Mammary epithelial cell (primary cell): ENCODE measurements at regions not wholly inside any gene's neighbourhood (a gene's known extent, or its start where the extent isn't known, plus 50 kb on each side); places are given as distances from the start of the nearest gene placed in this dataset.

ENCODE experiments used
- CTCF ChIP-seq, 2 donors: IDR thresholded peaks in 1 of 2; conservative IDR thresholded peaks in 1 of 2; 2 replicates each; pipeline ENCODE4 v1.5.1; 2011 to 2012; ENCODE audit warnings: inconsistent platforms in 2 of 2, low read length in 2 of 2, mild to moderate bottlenecking in 2 of 2, control low read depth in 1 of 2, low read depth in 1 of 2; ENCODE audit not compliant: insufficient read depth in 1 of 2; ENCODE audit errors: extremely low read depth in 1 of 2
- EZH2 ChIP-seq: IDR thresholded peaks from 2 replicates; pipeline ENCODE4 v1.6.1; 2012; ENCODE audit warnings: low read length, inconsistent platforms, borderline replicate concordance

- TF ChIP-seq CTCF (conservative IDR thresholded peaks at IDR 0.05 in 1 of 2, IDR thresholded peaks at IDR 0.05 in 1 of 2; ENCODE audit: extremely low read depth in 1 of 2, insufficient read depth in 1 of 2, low read depth in 1 of 2, low read length in 2 of 2) (no peak), EZH2 (no peak)
Measured at GRCh38 chr2:145324748-145325147, 804.8 kb upstream of the ZEB2 start.
